ENCODE measurements at regions not wholly inside any gene's neighbourhood (a gene's known extent, or its start where the extent isn't known, plus 50 kb on each side); places are given as distances from the start of the nearest gene placed in this dataset.

- TF ChIP-seq POLR2A (IDR thresholded peaks at IDR 0.05) (no peak), CTCF (IDR thresholded peaks at IDR 0.05) (no peak)
Observed at GRCh38 chr6:104566411-104566810, 293.3 kb downstream of the HACE1 start.
